Esophagus (tissue), 2 donors: ENCODE measurements at regions not wholly inside any gene's neighbourhood (a gene's known extent, or its start where the extent isn't known, plus 50 kb on each side); places are given as distances from the start of the nearest gene placed in this dataset.

Source experiments
- H3K27ac ChIP-seq, 2 donors: one replicate each; pipeline ENCODE4 v1.5.1; 2013; ENCODE audit warnings: low read depth in 2 of 2, mild to moderate bottlenecking in 2 of 2, inconsistent platforms in 1 of 2, low read length in 1 of 2, moderate library complexity in 1 of 2
- H3K27me3 ChIP-seq, 2 donors: one replicate each; pipeline ENCODE4 v1.6.1; 2013; ENCODE audit warnings: low read length in 2 of 2, control low read depth in 1 of 2, mild to moderate bottlenecking in 1 of 2; ENCODE audit not compliant: insufficient read depth in 2 of 2, control insufficient read depth in 1 of 2
- H3K36me3 ChIP-seq, 2 donors: one replicate each; pipeline ENCODE4 v1.6.1; 2013; ENCODE audit warnings: low read length in 1 of 2; ENCODE audit not compliant: control insufficient read depth in 2 of 2, insufficient read depth in 2 of 2
- H3K4me1 ChIP-seq, 2 donors: one replicate each; pipeline ENCODE4 v1.6.1; 2013; ENCODE audit warnings: low read length in 1 of 2; ENCODE audit not compliant: control insufficient read depth in 2 of 2, insufficient read depth in 2 of 2
- H3K4me3 ChIP-seq, 2 donors: one replicate each; pipeline ENCODE4 v1.5.1; 2013; ENCODE audit warnings: low read length in 2 of 2, mild to moderate bottlenecking in 2 of 2, low read depth in 1 of 2, moderate library complexity in 1 of 2
- H3K9me3 ChIP-seq, 2 donors: one replicate each; pipeline ENCODE4 v1.6.1; 2013; ENCODE audit warnings: mild to moderate bottlenecking in 2 of 2, low read depth in 1 of 2, low read length in 1 of 2, moderate library complexity in 1 of 2; ENCODE audit not compliant: control insufficient read depth in 2 of 2, insufficient read depth in 1 of 2
- WGBS, 2 donors: extraction: QIAGEN DNeasy Blood & Tissue Kit; methylation state at CpG; one replicate each; pipeline ENCODE4 v1.1.7; 2013; 5-methylcytosine and 5-hydroxymethylcytosine counted together
- donor health status: healthy with polysubstance abuse.
- donor health status: Bipolar disorder and iron deficiency.

DNA sequence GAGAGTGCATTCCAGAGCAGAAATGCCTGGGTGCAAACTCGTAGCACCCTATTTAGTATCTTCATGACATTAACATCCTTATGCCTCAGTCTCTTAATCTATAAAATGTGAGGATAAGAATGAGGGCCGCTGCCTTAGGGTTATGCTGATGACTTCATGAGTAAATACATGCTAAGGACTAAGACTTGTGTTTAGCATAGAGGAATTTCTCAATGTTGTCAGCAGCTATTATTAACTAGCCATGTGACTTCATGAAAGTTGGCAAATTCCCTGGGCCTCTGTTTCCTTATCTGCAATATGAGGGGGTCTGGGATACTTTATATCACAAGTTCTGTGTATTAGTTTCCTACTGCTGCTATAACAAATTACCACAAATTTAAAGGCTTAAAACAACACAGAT, 108.1 kb upstream of the RIPOR2 start:
- no peak overlapping the region for H3K27ac ChIP-seq
- WGBS, 2 donors, result 89 to 94% methylated on average over 2 of the region's 2 CpGs
- H3K27me3 ChIP-seq, result no peaks in the 10 kb centered on the region
- H3K9me3 ChIP-seq, result no peaks in the 10 kb centered on the region
- no peak overlapping the region for H3K4me3 ChIP-seq
- H3K4me1 ChIP-seq, result no peaks in the 10 kb centered on the region
- no peaks in the 10 kb centered on the region for H3K36me3 ChIP-seq

DNA sequence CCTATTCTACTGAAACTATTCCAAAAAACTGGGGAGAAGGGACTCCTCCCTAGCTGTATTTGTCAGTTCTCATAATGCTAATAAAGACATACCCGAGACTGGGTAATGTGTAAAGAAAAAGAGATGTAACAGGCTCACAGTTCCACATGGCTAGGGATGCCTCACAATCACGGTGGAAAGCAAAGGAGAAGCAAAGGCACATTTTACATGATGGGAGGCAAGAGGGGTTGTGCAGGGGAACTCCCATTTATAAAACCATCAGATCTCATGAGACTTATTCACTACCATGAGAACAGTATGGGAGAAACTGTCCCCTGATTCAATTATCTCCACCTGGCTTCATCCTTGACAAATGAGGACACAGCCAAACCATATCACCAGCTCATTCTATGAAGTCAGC, 111.2 kb upstream of the RIPOR2 start:
- Histone ChIP-seq H3K27me3 (no peaks in the 10 kb centered on the region), H3K9me3 (no peaks in the 10 kb centered on the region), H3K36me3 (no peaks in the 10 kb centered on the region), H3K4me1 (no peaks in the 10 kb centered on the region), H3K4me3 (no peak overlapping the region), H3K27ac (no peak overlapping the region)
- WGBS, 2 donors, result 86 to 87% methylated on average over 2 of the region's 2 CpGs

DNA sequence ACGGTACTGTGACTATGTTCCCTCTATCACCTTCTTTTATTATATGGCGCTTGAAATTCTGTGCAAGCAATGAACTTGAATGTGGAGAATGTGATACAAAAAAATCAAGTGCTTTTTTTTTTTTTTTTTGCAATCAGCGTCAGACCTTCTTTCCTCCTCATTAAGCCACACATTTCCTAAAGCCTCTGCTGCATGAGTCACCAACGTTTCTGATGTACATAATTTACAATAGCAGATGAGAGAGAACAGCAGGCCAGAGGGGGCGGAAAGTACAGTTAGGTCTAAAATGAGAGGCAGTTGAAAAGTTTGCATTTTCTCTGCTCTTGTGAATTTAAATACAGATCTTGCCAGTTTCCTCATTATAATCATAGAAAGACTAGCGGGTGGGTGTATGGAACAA, 114.6 kb upstream of the RIPOR2 start:
- Histone ChIP-seq H3K9me3 (no peaks in the 10 kb centered on the region), H3K27me3 (no peaks in the 10 kb centered on the region), H3K36me3 (no peaks in the 10 kb centered on the region), H3K4me1 (no peaks in the 10 kb centered on the region), H3K27ac (no peak overlapping the region), H3K4me3 (no peak overlapping the region)
- WGBS, 2 donors, result 27 to 39% methylated on average over 6 of the region's 6 CpGs

DNA sequence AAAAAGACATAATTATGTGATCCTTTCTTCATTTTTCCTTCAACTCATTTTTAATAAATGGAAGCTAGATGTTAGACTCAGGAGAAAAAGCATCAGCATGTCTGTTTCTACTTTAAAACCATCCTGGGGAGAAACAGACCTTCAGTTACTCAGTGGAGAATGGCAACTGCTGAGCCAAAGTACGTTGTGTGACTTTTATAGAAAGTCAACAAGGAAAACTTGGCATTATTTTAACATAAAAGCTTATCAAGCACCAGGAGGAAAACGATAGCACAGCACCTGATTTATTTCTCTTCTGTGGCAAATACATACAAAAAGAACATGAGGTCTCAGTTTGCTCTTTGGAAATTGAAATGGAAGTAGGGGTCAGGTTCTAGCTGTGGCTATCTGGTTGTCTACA, 115.3 kb upstream of the RIPOR2 start:
- H3K4me3 ChIP-seq, result no peak overlapping the region
- H3K4me1 ChIP-seq, result no peaks in the 10 kb centered on the region
- H3K9me3 ChIP-seq, result no peaks in the 10 kb centered on the region
- H3K36me3 ChIP-seq, result no peaks in the 10 kb centered on the region
- no peaks in the 10 kb centered on the region for H3K27me3 ChIP-seq
- 53 to 66% methylated on average over 2 of the region's 2 CpGs for WGBS, 2 donors
- H3K27ac ChIP-seq, result no peak overlapping the region

DNA sequence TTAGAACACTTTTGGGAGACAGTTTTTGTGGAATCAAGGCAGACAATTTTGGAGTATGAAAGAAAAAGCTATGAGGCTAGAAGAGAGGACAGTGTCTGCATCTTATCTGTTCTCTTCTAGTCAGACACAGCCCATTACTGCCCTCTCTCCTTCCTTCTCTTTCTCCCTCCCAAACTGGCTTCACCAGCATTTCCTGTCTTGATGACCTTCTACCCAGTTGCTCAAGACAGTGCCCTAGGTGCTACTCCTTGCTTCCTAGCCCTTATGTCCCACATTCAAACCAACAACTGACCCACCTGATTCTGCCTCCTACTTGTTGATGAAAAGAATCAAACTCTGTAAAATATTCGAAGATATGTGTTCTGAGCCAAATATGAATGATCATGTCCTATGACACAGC, 116.4 kb upstream of the RIPOR2 start:
- 77 to 95% methylated on average over 1 of the region's 1 CpG for WGBS, 2 donors
- no peaks in the 10 kb centered on the region for H3K9me3 ChIP-seq
- no peak overlapping the region for H3K4me3 ChIP-seq
- no peaks in the 10 kb centered on the region for H3K36me3 ChIP-seq
- H3K27me3 ChIP-seq, result no peaks in the 10 kb centered on the region
- H3K4me1 ChIP-seq, result no peaks in the 10 kb centered on the region
- H3K27ac ChIP-seq, result peak overlapping the region in 1 of 2 donors; percentile 21

DNA sequence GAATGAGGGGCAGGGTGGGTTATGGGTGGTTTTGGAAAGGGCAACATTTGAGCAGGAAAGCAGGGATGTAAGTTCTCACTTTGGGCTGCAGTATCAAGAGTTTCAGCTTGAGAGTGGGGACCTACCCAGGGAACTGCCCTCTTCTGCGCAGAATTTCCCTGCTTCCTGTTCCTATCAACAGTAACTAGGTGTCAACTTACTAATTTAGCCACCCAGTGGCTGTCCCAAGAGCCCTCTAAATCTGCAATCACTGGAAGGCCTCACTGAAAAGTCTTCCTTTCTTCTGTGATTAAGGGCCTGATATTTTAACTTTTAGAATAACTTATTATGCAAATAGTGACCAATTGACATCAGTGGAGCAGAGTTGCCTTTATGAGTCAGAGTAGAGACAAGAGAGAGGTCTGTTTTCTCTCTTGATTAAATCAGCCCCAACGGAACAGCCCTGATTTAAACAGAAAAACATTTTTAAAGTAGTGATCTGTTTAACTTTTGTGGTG, 118.2 kb upstream of the RIPOR2 start:
- no peaks in the 10 kb centered on the region for H3K9me3 ChIP-seq
- H3K27me3 ChIP-seq, result no peaks in the 10 kb centered on the region
- H3K36me3 ChIP-seq, result no peaks in the 10 kb centered on the region
- no peak overlapping the region for H3K27ac ChIP-seq
- 67 to 73% methylated on average over 2 of the region's 2 CpGs for WGBS, 2 donors
- H3K4me1 ChIP-seq, result no peaks in the 10 kb centered on the region
- H3K4me3 ChIP-seq, result no peak overlapping the region

DNA sequence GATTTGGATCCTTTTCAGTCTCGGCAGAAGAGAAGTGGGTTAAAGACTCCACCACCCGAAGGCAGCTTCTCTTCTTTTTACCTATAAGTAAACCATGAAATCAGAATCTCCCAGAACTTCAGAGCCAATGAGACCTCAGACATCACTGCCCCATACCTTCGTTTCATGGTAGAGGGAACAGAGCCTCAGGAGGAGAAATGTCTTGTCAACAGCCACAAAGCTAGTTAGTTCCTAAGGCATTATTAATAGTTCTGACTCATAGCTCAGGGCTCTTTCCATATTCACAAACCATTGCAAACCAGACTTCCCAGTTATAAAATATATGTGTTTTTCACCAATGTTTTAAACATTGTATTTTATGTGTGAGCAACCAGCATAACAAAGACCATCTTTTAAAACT, 118.7 kb upstream of the RIPOR2 start:
- 64 to 66% methylated on average over 3 of the region's 3 CpGs for WGBS, 2 donors
- Histone ChIP-seq H3K27ac (no peak overlapping the region), H3K27me3 (no peaks in the 10 kb centered on the region), H3K9me3 (no peaks in the 10 kb centered on the region), H3K4me3 (no peak overlapping the region), H3K4me1 (no peaks in the 10 kb centered on the region), H3K36me3 (no peaks in the 10 kb centered on the region)

DNA sequence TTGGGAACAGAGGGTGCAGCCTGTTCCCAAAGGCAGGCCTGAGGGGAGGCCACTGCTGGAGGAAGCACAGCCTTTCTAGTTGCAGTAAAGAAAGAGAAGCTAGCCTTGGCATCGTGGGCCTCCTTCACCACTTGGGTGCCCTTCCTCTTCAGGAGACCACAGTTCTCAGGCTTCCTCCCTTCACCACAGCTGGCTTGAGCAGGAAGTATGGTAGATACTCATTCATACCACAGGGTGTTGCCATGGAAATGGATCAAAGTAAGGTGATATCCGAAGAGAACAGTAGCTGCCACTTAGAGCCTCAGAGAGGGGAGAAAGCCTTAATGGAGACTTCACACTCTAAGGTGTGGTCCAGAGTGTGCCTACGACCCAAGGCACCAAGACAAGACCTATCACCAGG, 120.4 kb upstream of the RIPOR2 start:
- Histone ChIP-seq H3K4me1 (no peaks in the 10 kb centered on the region), H3K4me3 (no peak overlapping the region), H3K36me3 (no peaks in the 10 kb centered on the region), H3K27ac (no peak overlapping the region), H3K9me3 (no peaks in the 10 kb centered on the region), H3K27me3 (no peaks in the 10 kb centered on the region)
- 66 to 67% methylated on average over 3 of the region's 3 CpGs for WGBS, 2 donors

DNA sequence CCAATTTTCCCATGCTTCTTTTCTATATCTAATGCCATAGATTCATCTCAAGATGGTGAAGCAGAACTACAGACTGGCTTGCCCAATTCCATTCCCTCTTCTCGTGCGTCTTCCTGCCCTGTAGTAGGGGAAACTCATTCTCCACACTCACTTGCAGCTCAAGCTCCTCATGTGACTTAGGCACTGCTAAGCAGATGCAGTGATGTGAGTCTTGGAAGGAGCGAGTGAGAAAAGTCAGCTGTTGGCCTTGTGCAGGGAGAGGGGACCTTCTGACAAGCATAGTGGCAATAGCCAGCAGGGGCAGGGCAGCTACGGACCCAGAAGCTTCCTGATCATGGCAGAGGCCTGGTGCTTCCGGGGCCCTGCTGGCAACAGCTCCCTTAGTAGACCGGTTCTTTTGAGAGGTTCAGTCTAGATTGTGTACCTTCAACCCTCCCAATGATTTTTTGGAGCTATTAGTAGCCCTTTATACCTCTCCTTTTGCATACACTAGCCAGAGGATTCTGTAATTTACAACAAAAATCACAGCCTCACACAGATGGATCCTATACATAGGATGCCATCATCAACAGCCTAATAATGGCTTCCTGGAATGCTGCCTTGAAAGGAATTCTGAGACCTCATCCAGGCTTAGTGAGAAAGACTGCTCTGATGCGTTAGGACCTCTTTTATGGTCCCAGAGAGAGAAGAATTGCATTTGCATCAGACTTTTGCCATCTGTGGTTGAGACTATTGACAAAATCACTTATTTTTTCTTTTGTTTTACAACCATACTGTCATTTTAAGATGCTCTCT, 121.5 kb upstream of the RIPOR2 start:
- Histone ChIP-seq H3K36me3 (no peaks in the 10 kb centered on the region), H3K4me1 (no peaks in the 10 kb centered on the region), H3K27ac (no peak overlapping the region), H3K27me3 (no peaks in the 10 kb centered on the region), H3K9me3 (no peaks in the 10 kb centered on the region), H3K4me3 (no peak overlapping the region)
- WGBS, 2 donors, result 83 to 85% methylated on average over 7 of the region's 7 CpGs

DNA sequence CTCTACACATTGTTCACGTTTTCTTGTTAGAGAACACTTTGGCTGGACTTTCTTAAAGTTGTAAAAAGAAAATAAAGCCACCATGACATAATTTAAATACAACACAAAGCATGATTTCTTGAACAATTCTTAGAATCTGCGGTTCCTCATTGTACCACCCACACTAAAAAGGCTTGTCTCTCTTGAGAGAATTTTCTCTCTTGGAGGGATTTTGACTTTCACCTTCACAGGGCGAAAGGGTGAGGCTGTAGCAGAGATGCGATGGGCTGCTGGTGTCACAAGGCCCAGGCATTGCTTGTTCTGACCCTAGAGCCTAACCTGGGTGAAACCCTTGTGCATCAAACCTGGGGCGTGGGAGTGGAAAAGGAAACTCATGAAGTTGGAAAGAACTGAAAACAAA, 122.7 kb upstream of the RIPOR2 start:
- 89 to 93% methylated on average over 5 of the region's 5 CpGs for WGBS, 2 donors
- H3K4me1 ChIP-seq, result no peaks in the 10 kb centered on the region
- H3K36me3 ChIP-seq, result no peaks in the 10 kb centered on the region
- H3K27ac ChIP-seq, result no peak overlapping the region
- H3K27me3 ChIP-seq, result no peaks in the 10 kb centered on the region
- H3K9me3 ChIP-seq, result no peaks in the 10 kb centered on the region
- no peak overlapping the region for H3K4me3 ChIP-seq
